GM12878 (cell line): ENCODE measurements at regions not wholly inside any gene's neighbourhood (a gene's known extent, or its start where the extent isn't known, plus 50 kb on each side); places are given as distances from the start of the nearest gene placed in this dataset.
A peak's percentile ranks its signal among the peaks of the same experiment; 100 is the strongest.

Experiments
- ASH2L ChIP-seq: fragments of 300-600, 200-600 bp; sonication (generic); IDR thresholded peaks from 2 replicates; pipeline ENCODE4 v1.6.1; 2017; ENCODE audit warnings: low read depth, mild to moderate bottlenecking, borderline replicate concordance
- BHLHE40 ChIP-seq, 2 experiments: fragments of 450-650 bp in 1 of 2; IDR thresholded peaks; 2 replicates each; pipeline ENCODE4 v1.6.1; 2011 to 2017; ENCODE audit warnings: low read depth in 2 of 2, borderline replicate concordance in 1 of 2, improper control_type of control experiment in 1 of 2, low read length in 1 of 2, mild to moderate bottlenecking in 1 of 2
- CTCF ChIP-seq, 3 experiments: IDR thresholded peaks in 2 of 3; conservative IDR thresholded peaks in 1 of 3; 2 replicates each; pipeline ENCODE4 v1.5.1; 2011; ENCODE audit warnings: low read depth in 3 of 3, low read length in 3 of 3, mild to moderate bottlenecking in 3 of 3, control low read depth in 2 of 3, moderate library complexity in 2 of 3, inconsistent platforms in 1 of 3, mixed read lengths in 1 of 3; ENCODE audit not compliant: control insufficient read depth in 2 of 3, insufficient read depth in 1 of 3; ENCODE audit errors: extremely low read depth in 1 of 3
- E2F4 ChIP-seq: IDR thresholded peaks from 2 replicates; pipeline ENCODE4 v1.6.1; 2012; ENCODE audit warnings: low read depth, low read length, improper control_type of control experiment
- EGR1 ChIP-seq, 2 experiments: IDR thresholded peaks; 1 replicate in 1 of 2; 2 replicates in 1 of 2; pipeline ENCODE4 v1.6.1; 2011 to 2012; ENCODE audit warnings: low read depth in 2 of 2, low read length in 2 of 2, borderline replicate concordance in 1 of 2, mild to moderate bottlenecking in 1 of 2, moderate library complexity in 1 of 2
- ETV6 ChIP-seq, 2 experiments: fragments of 450-650 bp in 1 of 2; IDR thresholded peaks in 1 of 2; conservative IDR thresholded peaks in 1 of 2; 2 replicates each; pipeline ENCODE4 v1.6.1; 2014; ENCODE audit warnings: antibody characterized with exemption in 1 of 2, borderline replicate concordance in 1 of 2, low read depth in 1 of 2, mild to moderate bottlenecking in 1 of 2, moderate library complexity in 1 of 2
- HDAC6 ChIP-seq: fragments of 200-600 bp; sonication (generic); IDR thresholded peaks from one replicate; pipeline ENCODE4 v1.8.0; 2017; ENCODE audit warnings: antibody characterized with exemption; ENCODE audit not compliant: unreplicated experiment
- JUNB ChIP-seq: IDR thresholded peaks from 2 replicates; pipeline ENCODE4 v1.6.1; 2016; ENCODE audit warnings: antibody characterized with exemption, mild to moderate bottlenecking
- KLF5 ChIP-seq: fragments of 450-650 bp; IDR thresholded peaks from 2 replicates; pipeline ENCODE4 v1.6.1; 2014; ENCODE audit warnings: mild to moderate bottlenecking; ENCODE audit not compliant: partially characterized antibody
- PAX5 ChIP-seq: IDR thresholded peaks from 2 replicates; pipeline ENCODE4 v1.6.1; 2011; ENCODE audit warnings: low read depth, low read length, borderline replicate concordance
- PML ChIP-seq: IDR thresholded peaks from 2 replicates; pipeline ENCODE4 v1.6.1; 2012; ENCODE audit warnings: low read length, inconsistent platforms
- POLR2A ChIP-seq: IDR thresholded peaks from 2 replicates; pipeline ENCODE4 v1.6.1; 2011; ENCODE audit warnings: low read depth, mild to moderate bottlenecking, low read length
- POLR2AphosphoS2 ChIP-seq: IDR thresholded peaks from 2 replicates; pipeline ENCODE4 v1.6.1; 2011; ENCODE audit warnings: low read depth, mild to moderate bottlenecking, low read length, improper control_type of control experiment, moderate library complexity
- PRDM15 ChIP-seq: fragments of 450-650 bp; formaldehyde crosslinking; IDR thresholded peaks from 2 replicates; pipeline ENCODE4 v1.4.0; 2020; ENCODE audit warnings: mild to moderate bottlenecking, moderate library complexity
- TARDBP ChIP-seq: IDR thresholded peaks from 2 replicates; pipeline ENCODE4 v1.6.1; 2016; ENCODE audit warnings: borderline replicate concordance
- TCF7 ChIP-seq: IDR thresholded peaks from 2 replicates; pipeline ENCODE4 v1.6.1; 2014; ENCODE audit warnings: antibody characterized with exemption, borderline replicate concordance
- USF1 ChIP-seq: IDR thresholded peaks from 2 replicates; pipeline ENCODE4 v1.6.1; 2011; ENCODE audit warnings: borderline replicate concordance, low read depth, mild to moderate bottlenecking, moderate library complexity, mixed read lengths, low read length; ENCODE audit not compliant: insufficient read depth; ENCODE audit errors: extremely low read length
- YBX1 ChIP-seq: fragments of 450-650 bp; IDR thresholded peaks from 2 replicates; pipeline ENCODE4 v1.6.1; 2016; ENCODE audit warnings: antibody characterized with exemption
- ZNF207 ChIP-seq: fragments of 450-650 bp; IDR thresholded peaks from 2 replicates; pipeline ENCODE4 v1.6.1; 2014; ENCODE audit warnings: antibody characterized with exemption, mild to moderate bottlenecking, borderline replicate concordance
- ZNF274 ChIP-seq: IDR thresholded peaks from one replicate; pipeline ENCODE4 v1.8.0; 2011; ENCODE audit not compliant: insufficient read length, insufficient read depth
- ZNF384 ChIP-seq: IDR thresholded peaks from 2 replicates; pipeline ENCODE4 v1.6.1; 2012; ENCODE audit warnings: low read depth, mild to moderate bottlenecking, low read length, improper control_type of control experiment, borderline replicate concordance
- ZNF622 ChIP-seq: fragments of 450-650 bp; IDR thresholded peaks from 2 replicates; pipeline ENCODE4 v1.6.1; 2017; ENCODE audit warnings: mild to moderate bottlenecking, inconsistent platforms
- ZZZ3 ChIP-seq: IDR thresholded peaks from 2 replicates; pipeline ENCODE4 v1.6.1; 2011; ENCODE audit warnings: low read depth; ENCODE audit not compliant: control insufficient read depth, insufficient read length

GRCh38 chr2:7437716-7438632, 520.8 kb downstream of the RNF144A start (continued):
- TF ChIP-seq POLR2AphosphoS2 = no peak
- no peak for TF ChIP-seq TARDBP
- no peak for TF ChIP-seq KLF5
- TF ChIP-seq POLR2A = no peak
- TF ChIP-seq ZNF274 = no peak
- no peak for TF ChIP-seq ZNF622
- TF ChIP-seq ZNF384 = no peak
- TF ChIP-seq ETV6 (conservative IDR thresholded peaks at IDR 0.05 in 1 of 2, IDR thresholded peaks at IDR 0.05 in 1 of 2; ENCODE audit: borderline replicate concordance in 1 of 2, low read depth in 1 of 2) = no peak; a peak in 1 of 4 replicates
- no peak for TF ChIP-seq EGR1 (IDR thresholded peaks at IDR 0.05; ENCODE audit: borderline replicate concordance in 1 of 2, low read depth in 2 of 2, low read length in 2 of 2)
- TF ChIP-seq CTCF (IDR thresholded peaks at IDR 0.05 in 2 of 3, conservative IDR thresholded peaks at IDR 0.05 in 1 of 3; ENCODE audit: control insufficient read depth in 2 of 3, extremely low read depth in 1 of 3, insufficient read depth in 1 of 3, low read depth in 3 of 3, low read length in 3 of 3) = no peak
- no peak for TF ChIP-seq PML
- TF ChIP-seq PRDM15 (CRISPR knock-in tag) = no peak
- peak in 1 of 2 experiments; percentile 5; a peak in 1 of 4 replicates for TF ChIP-seq BHLHE40 (IDR thresholded peaks at IDR 0.05; ENCODE audit: borderline replicate concordance in 1 of 2, low read depth in 2 of 2, low read length in 1 of 2)
- no peak for TF ChIP-seq HDAC6
- no peak for TF ChIP-seq ASH2L
- no peak for TF ChIP-seq YBX1
- no peak for TF ChIP-seq USF1
- TF ChIP-seq E2F4 = no peak
- TF ChIP-seq ZNF207 = no peak
- no peak for TF ChIP-seq ZZZ3
- TF ChIP-seq TCF7 = no peak
- peak; percentile 33; the same call in 1 of the 2 replicates for TF ChIP-seq PAX5
- peak; percentile 81 for TF ChIP-seq JUNB
